ENCODE measurements at regions not wholly inside any gene's neighbourhood (a gene's known extent, or its start where the extent isn't known, plus 50 kb on each side); places are given as distances from the start of the nearest gene placed in this dataset.

DNA sequence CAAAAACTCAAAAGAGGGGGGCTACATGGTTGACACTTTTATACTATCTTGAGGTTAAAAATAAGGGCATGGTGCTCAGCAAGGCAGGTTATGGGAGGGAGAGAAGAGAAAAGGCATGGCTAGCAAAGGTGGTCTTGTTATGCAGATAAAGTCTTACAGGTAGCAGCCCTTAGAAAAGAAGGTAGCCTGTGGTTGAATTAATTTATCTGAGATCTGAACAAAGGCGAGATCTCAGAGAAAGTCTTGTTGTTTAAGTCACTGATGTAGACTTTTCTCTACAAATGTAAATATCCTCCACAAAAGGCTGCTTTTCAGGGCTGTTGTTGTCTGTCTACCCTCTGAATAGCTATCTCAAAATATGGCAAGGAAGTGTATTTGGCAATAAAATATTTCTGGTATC, 1250.4 kb downstream of the PCDH18 start:
- TF ChIP-seq, protein P1, sequence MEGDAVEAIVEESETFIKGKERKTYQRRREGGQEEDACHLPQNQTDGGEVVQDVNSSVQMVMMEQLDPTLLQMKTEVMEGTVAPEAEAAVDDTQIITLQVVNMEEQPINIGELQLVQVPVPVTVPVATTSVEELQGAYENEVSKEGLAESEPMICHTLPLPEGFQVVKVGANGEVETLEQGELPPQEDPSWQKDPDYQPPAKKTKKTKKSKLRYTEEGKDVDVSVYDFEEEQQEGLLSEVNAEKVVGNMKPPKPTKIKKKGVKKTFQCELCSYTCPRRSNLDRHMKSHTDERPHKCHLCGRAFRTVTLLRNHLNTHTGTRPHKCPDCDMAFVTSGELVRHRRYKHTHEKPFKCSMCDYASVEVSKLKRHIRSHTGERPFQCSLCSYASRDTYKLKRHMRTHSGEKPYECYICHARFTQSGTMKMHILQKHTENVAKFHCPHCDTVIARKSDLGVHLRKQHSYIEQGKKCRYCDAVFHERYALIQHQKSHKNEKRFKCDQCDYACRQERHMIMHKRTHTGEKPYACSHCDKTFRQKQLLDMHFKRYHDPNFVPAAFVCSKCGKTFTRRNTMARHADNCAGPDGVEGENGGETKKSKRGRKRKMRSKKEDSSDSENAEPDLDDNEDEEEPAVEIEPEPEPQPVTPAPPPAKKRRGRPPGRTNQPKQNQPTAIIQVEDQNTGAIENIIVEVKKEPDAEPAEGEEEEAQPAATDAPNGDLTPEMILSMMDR (IDR thresholded peaks at IDR 0.05; ENCODE audit: insufficient read depth, low read depth, low read length, missing control alignments), result no peak
- DNase-seq (ENCODE audit: low read depth), result no peak
- H3K4me3 ChIP-seq (ENCODE audit: low read depth, low read length), result no peak overlapping the region

DNA sequence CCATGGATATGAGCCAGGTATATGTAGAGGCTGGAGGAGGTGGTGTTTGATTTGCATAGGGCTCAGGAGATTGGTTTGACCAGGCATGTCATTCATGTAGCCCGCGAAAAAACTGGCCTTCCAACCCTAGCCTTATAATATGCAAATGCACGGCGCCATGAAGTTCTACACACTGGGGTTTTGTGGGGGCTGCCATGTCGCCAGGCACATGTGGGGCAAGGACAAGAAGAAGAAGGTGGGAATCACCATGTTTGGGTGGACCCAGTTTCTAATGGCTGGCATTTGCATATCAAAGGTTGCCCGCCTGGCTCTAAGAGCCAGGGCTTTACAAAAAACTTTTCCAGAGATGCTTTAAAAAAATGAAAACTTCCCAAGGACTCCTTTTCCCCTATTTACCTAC, 1251.0 kb downstream of the PCDH18 start:
- TF ChIP-seq, protein P1 (IDR thresholded peaks at IDR 0.05; ENCODE audit: insufficient read depth, low read depth, low read length, missing control alignments), result no peak
- no peak for DNase-seq (ENCODE audit: low read depth)
- H3K4me3 ChIP-seq (ENCODE audit: low read depth, low read length), result no peak overlapping the region

DNA sequence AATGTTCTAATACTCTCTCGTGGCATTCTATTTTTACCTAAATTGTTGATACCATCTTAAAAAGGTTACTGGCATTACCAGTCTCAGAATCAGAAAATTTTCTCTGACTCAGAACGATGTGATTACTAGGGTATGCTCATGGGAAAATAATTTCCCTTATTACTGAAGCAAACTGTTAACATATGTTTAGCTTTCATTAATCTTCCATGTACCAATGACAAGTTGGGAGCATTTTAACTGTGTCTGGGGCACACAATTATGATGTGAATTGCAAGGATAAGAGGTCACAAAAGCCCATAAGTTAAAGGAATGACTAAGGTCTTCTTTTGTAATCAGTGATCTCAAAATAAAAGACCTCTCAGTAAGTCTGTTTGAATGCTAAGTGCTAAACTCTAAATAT, 1254.6 kb downstream of the PCDH18 start:
- TF ChIP-seq, protein P1 (IDR thresholded peaks at IDR 0.05; ENCODE audit: insufficient read depth, low read depth, low read length, missing control alignments), result no peak
- DNase-seq (ENCODE audit: low read depth), result no peak
- H3K4me3 ChIP-seq (ENCODE audit: low read depth, low read length), result no peak overlapping the region

DNA sequence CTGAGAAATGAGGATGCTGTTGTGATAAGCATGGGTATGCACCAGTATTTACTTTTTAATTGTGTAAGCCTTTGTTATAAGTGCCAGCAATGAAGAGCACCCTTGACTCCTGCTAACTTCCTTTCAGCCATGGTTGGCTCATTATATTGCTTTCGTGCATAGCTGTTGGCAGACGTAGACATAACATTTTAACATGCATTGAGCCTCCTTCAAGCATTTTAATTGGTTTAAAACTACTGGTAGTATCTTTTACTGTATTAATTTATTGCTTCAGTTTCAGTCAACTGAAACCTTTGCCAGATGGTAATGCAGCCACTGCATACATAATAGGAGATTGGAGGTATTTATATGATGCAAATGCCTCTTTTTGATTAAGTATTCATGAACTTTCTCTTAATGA, 1285.4 kb downstream of the PCDH18 start:
- TF ChIP-seq, protein P1 (IDR thresholded peaks at IDR 0.05; ENCODE audit: insufficient read depth, low read depth, low read length, missing control alignments), result no peak
- H3K4me3 ChIP-seq (ENCODE audit: low read depth, low read length), result no peak overlapping the region
- no peak for DNase-seq (ENCODE audit: low read depth)

DNA sequence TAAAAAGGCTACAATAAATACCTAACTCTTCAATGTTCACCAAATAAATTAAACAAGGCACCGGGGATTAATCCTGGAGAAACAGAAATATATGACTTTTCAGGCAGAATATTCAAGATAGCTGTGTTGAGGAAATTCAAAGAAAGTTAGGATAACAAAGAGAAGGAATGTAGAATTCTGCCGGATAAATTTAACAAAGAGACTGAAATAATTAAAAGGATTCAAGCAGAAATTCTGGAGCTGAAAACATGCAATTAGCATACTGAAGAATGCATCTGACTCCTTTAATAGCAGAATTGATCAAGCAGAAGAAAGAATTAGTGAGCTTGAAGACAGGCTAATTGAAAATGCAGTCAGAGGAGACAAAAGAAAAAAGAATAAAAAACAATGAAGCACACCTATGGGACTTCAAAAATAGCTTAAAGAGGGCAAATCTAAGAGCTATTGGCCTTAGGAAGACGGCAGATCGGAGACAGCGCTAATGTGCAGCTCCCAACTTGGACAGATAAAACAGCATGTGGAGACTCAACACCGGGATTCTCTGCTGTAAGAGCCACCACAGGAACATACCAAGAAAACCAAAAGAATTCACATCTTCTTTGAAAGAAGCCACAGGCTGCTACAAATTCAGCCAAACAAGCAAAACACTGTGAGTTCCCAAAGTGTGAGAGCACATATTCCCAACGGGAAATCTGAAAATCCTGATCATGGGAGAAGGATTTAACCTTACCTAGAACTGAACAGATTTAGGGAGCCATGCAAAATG, 1290.9 kb downstream of the PCDH18 start:
- H3K4me3 ChIP-seq (ENCODE audit: low read depth, low read length), result no peak overlapping the region
- no peak for DNase-seq (ENCODE audit: low read depth)
- TF ChIP-seq, protein P1 (IDR thresholded peaks at IDR 0.05; ENCODE audit: insufficient read depth, low read depth, low read length, missing control alignments), result no peak

DNA sequence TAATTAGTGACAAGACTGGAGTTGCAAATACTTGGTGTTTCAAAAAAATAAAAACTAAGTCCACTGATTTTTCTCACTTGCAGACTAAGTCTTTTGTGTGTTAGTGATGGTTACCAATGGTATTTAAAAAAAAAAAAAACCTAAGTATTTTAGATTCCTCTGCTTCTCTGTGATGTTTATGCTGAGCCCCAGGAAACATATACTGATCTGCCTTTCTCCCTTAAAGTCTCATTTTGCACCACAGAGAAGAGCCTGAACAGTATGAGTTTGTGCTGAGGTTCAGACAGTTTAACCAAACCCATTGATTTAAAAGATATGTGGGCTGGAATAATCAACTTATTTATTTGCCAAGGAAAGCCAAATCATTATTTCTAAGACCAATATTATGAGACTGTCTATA, 1305.0 kb downstream of the PCDH18 start:
- H3K4me3 ChIP-seq (ENCODE audit: low read depth, low read length), result no peak overlapping the region
- no peak for DNase-seq (ENCODE audit: low read depth)
- TF ChIP-seq, protein P1 (IDR thresholded peaks at IDR 0.05; ENCODE audit: insufficient read depth, low read depth, low read length, missing control alignments), result no peak

DNA sequence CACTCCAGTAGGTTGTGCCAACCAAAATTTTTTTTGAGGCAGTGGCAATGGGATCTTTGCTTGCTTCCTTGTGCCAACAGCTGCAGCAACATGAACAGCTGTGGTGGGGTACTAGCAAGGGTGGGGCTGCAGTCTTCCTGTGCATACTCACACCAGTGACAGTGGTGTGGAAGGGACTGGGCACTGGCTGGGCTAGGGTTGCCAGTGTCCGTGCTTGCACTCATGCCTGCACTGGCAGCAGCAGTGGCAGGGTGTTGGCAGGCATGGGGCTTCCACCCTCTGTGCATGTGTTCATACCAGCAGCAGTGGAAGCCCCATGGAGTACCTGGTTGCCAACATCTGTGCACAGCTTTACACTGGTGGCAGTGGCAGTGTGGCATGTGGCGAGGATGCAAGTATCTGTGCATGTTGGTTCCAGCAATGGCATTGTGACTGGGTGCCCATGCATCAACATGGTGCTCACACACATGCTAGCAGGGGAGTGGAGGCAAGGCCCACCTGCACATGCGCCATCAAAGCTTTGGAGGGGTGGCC, 1312.6 kb downstream of the PCDH18 start:
- no peak overlapping the region for H3K4me3 ChIP-seq (ENCODE audit: low read depth, low read length)
- no peak for DNase-seq (ENCODE audit: low read depth)
- TF ChIP-seq, protein P1 (IDR thresholded peaks at IDR 0.05; ENCODE audit: insufficient read depth, low read depth, low read length, missing control alignments), result no peak
